ENCODE measurements at regions not wholly inside any gene's neighbourhood (a gene's known extent, or its start where the extent isn't known, plus 50 kb on each side); places are given as distances from the start of the nearest gene placed in this dataset.

GRCh38 chr10:61840403-61840802 is 61.1 kb upstream of the ARID5B start:
- Histone ChIP-seq H3K4me3 (no peak overlapping the region), H3K27me3 (no peaks in the 10 kb centered on the region), H3K4me1 (peaks cover 0 to 29% (median 11%) of the 10 kb centered on the region in 4 donors), H3K27ac (no peak overlapping the region), H3K9me3 (no peaks in the 10 kb centered on the region), H3K36me3 (no peaks in the 10 kb centered on the region)
- WGBS, 2 donors: 92 to 93% methylated on average over 4 of the region's 4 CpGs
- TF ChIP-seq CTCF (IDR thresholded peaks at IDR 0.05) (no peak), EP300 (IDR thresholded peaks at IDR 0.05) (no peak), POLR2A (IDR thresholded peaks at IDR 0.05) (no peak)
- DNase-seq (ENCODE audit: low spot score in 2 of 2): no peak

- Histone ChIP-seq H3K36me3 (no peaks in the 10 kb centered on the region), H3K4me1 (peaks cover 0 to 19% (median 7%) of the 10 kb centered on the region in 4 donors), H3K4me3 (no peak overlapping the region), H3K9me3 (no peaks in the 10 kb centered on the region), H3K27ac (no peak overlapping the region), H3K27me3 (no peaks in the 10 kb centered on the region)
- no peak for DNase-seq (ENCODE audit: low spot score in 2 of 2)
- TF ChIP-seq POLR2A (IDR thresholded peaks at IDR 0.05) (no peak), CTCF (IDR thresholded peaks at IDR 0.05) (no peak), EP300 (IDR thresholded peaks at IDR 0.05) (no peak)
Measured at GRCh38 chr10:61841338-61841875, 60.1 kb upstream of the ARID5B start.

- H3K4me3 ChIP-seq: no peak overlapping the region
- no peak overlapping the region for H3K27ac ChIP-seq
- H3K36me3 ChIP-seq: no peaks in the 10 kb centered on the region
- WGBS, 2 donors: 91 to 94% methylated on average over 4 of the region's 4 CpGs
- no peaks in the 10 kb centered on the region for H3K9me3 ChIP-seq
- H3K4me1 ChIP-seq: peaks cover 0 to 4% (median 0%) of the 10 kb centered on the region in 4 donors
- TF ChIP-seq CTCF (IDR thresholded peaks at IDR 0.05) (no peak), EP300 (IDR thresholded peaks at IDR 0.05) (no peak), POLR2A (IDR thresholded peaks at IDR 0.05) (no peak)
- no peak for DNase-seq (ENCODE audit: low spot score in 2 of 2)
- no peaks in the 10 kb centered on the region for H3K27me3 ChIP-seq
Measured at GRCh38 chr10:61842755-61843497, 58.6 kb upstream of the ARID5B start.

GRCh38 chr10:61844116-61844822 is 57.2 kb upstream of the ARID5B start:
- Histone ChIP-seq H3K4me1 (no peaks in the 10 kb centered on the region), H3K36me3 (no peaks in the 10 kb centered on the region), H3K27ac (no peak overlapping the region), H3K27me3 (no peaks in the 10 kb centered on the region), H3K4me3 (no peak overlapping the region), H3K9me3 (no peaks in the 10 kb centered on the region)
- no peak for DNase-seq (ENCODE audit: low spot score in 2 of 2)
- TF ChIP-seq EP300 (IDR thresholded peaks at IDR 0.05) (no peak), POLR2A (IDR thresholded peaks at IDR 0.05) (no peak), CTCF (IDR thresholded peaks at IDR 0.05) (no peak)
- 91 to 95% methylated on average over 4 of the region's 4 CpGs for WGBS, 2 donors
